ENCODE measurements at regions not wholly inside any gene's neighbourhood (a gene's known extent, or its start where the extent isn't known, plus 50 kb on each side); places are given as distances from the start of the nearest gene placed in this dataset.

DNA sequence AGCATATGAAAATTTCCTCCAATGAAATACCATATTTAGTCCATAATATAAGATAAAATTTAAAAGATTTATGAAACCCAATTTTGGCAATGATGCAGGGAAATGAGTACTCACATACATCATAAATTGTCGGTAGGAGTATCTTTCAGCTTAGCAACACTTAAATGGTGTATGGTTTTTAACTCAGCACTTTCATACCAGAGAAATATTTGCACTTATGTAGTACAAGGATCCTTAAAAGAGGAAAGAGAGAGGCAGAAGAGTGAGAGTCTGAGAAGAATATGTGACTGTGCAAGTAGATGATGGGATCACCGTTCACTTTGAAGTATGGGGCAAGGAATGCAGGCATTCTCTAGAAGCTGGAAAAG lies 379.3 kb upstream of the DCN start:
- TF ChIP-seq, protein P1, sequence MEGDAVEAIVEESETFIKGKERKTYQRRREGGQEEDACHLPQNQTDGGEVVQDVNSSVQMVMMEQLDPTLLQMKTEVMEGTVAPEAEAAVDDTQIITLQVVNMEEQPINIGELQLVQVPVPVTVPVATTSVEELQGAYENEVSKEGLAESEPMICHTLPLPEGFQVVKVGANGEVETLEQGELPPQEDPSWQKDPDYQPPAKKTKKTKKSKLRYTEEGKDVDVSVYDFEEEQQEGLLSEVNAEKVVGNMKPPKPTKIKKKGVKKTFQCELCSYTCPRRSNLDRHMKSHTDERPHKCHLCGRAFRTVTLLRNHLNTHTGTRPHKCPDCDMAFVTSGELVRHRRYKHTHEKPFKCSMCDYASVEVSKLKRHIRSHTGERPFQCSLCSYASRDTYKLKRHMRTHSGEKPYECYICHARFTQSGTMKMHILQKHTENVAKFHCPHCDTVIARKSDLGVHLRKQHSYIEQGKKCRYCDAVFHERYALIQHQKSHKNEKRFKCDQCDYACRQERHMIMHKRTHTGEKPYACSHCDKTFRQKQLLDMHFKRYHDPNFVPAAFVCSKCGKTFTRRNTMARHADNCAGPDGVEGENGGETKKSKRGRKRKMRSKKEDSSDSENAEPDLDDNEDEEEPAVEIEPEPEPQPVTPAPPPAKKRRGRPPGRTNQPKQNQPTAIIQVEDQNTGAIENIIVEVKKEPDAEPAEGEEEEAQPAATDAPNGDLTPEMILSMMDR (IDR thresholded peaks at IDR 0.05), result no peak
- TF ChIP-seq POLR2A (IDR thresholded peaks at IDR 0.05), result no peak

All from right lobe of liver (tissue), 4 donors.